Loucy (cell line): ENCODE measurements at regions not wholly inside any gene's neighbourhood (a gene's known extent, or its start where the extent isn't known, plus 50 kb on each side); places are given as distances from the start of the nearest gene placed in this dataset.

ENCODE experiments used
- H2AFZ ChIP-seq: fragments of 200-600 bp; sonication (generic); 2 replicates; pipeline ENCODE4 v1.6.0; 2016; ENCODE audit warnings: antibody characterized with exemption, mild to moderate bottlenecking, low read length, moderate library complexity
- H3F3A ChIP-seq: fragments of 200-600 bp; 2 replicates; pipeline ENCODE4 v1.6.0; 2016; ENCODE audit warnings: antibody characterized with exemption, low read depth, mild to moderate bottlenecking
- H3K27me3 ChIP-seq: fragments of 200-600 bp; sonication (generic); 2 replicates; pipeline ENCODE4 v1.6.1; 2014; ENCODE audit warnings: low read length, mild to moderate bottlenecking; ENCODE audit not compliant: insufficient read depth, poor library complexity, severe bottlenecking
- H3K36me3 ChIP-seq: fragments of 200-600 bp; sonication (generic); 2 replicates; pipeline ENCODE4 v1.6.1; 2016; ENCODE audit warnings: low read length; ENCODE audit not compliant: insufficient read depth
- H3K4me1 ChIP-seq: fragments of 200-600 bp; sonication (generic); 2 replicates; pipeline ENCODE4 v1.5.1; 2014; ENCODE audit warnings: low read length, mild to moderate bottlenecking; ENCODE audit not compliant: insufficient read depth, poor library complexity, severe bottlenecking
- H3K4me2 ChIP-seq: fragments of 200-600 bp; sonication (generic); 2 replicates; pipeline ENCODE4 v1.6.0; 2014; ENCODE audit warnings: antibody characterized with exemption, low read length, low read depth, mild to moderate bottlenecking; ENCODE audit not compliant: poor library complexity, severe bottlenecking
- H3K4me3 ChIP-seq: fragments of 200-600 bp; sonication (generic); 2 replicates; pipeline ENCODE4 v1.5.1; 2014; ENCODE audit warnings: low read length, mild to moderate bottlenecking, mixed read lengths; ENCODE audit not compliant: poor library complexity, severe bottlenecking
- H3K79me2 ChIP-seq: fragments of 200-600 bp; sonication (generic); 2 replicates; pipeline ENCODE4 v1.6.1; 2014; ENCODE audit warnings: low read length; ENCODE audit not compliant: insufficient read depth
- H3K9ac ChIP-seq: fragments of 200-600 bp; sonication (generic); 2 replicates; pipeline ENCODE4 v1.6.0; 2014; ENCODE audit warnings: mild to moderate bottlenecking, low read depth, low read length, moderate library complexity; ENCODE audit not compliant: poor library complexity, severe bottlenecking
- H3K9me2 ChIP-seq: fragments of 200-600 bp; sonication (generic); replicated peaks from 2 replicates; pipeline ENCODE4 v1.6.1; 2016; ENCODE audit warnings: low read depth, low read length, mixed read lengths
- H3K9me3 ChIP-seq: fragments of 200-600 bp; sonication (generic); 2 replicates; pipeline ENCODE4 v1.6.1; 2014; ENCODE audit warnings: mild to moderate bottlenecking, antibody characterized with exemption, low read length, low read depth; ENCODE audit not compliant: insufficient read depth
- H4K20me1 ChIP-seq: fragments of 200-600 bp; sonication (generic); 2 replicates; pipeline ENCODE4 v1.6.0; 2014; ENCODE audit warnings: antibody characterized with exemption, low read length, mild to moderate bottlenecking; ENCODE audit not compliant: insufficient read depth, poor library complexity, severe bottlenecking
- EZH2phosphoT487 ChIP-seq: fragments of 200-600 bp; IDR thresholded peaks from 2 replicates; pipeline ENCODE4 v1.6.1; 2018; ENCODE audit warnings: antibody characterized with exemption, mild to moderate bottlenecking, moderate library complexity, borderline replicate concordance
- TF ChIP-seq, protein P1 (sequence below): fragments of 200-600 bp; sonication (generic); conservative IDR thresholded peaks from 2 replicates; pipeline ENCODE4 v1.5.1; 2014; ENCODE audit warnings: mild to moderate bottlenecking, antibody characterized with exemption, low read length

DNA sequence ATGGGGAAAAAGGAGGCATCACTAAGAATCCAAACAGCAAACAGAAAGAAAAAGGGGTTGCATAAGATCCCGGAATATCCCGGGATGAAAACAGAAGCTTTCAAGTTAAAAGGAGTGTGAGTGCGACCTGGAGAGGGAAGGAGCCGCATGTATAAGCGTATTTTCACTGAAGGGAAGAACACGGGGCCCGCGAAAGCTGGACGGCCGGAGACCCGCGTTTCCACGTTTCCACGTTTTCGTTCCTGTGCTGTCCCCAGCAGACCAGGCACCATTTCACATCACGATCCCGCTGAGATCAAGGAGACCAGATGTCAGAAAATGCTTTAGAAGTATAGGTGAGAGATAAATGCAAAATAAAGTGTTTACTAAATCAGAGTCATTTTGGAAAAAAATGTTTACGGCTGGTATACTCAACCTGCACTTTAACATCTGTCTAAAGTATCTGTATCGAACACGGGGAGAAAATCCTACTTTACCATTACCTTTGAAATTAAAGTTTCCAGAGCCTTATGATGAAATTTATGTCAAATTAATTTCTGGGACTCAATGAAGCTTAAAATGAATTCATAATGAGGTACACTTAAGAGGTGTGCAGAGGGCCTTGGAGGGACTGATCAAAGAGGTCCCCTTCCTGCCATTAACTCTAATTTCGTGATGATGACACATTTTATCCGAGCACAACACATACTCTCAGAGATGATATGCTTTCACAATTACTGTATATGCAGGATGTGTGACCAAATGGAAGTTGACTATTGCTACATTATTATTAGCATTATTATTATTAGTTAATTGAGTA lies 71.0 kb upstream of the SALL3 start:
- Histone ChIP-seq H3F3A (no peaks in the 10 kb centered on the region), H3K79me2 (no peaks in the 10 kb centered on the region), H3K4me1 (no peaks in the 10 kb centered on the region), H3K27me3 (no peaks in the 10 kb centered on the region), H3K4me2 (no peak overlapping the region), H3K9ac (no peak overlapping the region), H3K9me3 (peaks cover 14% of the 10 kb centered on the region; the same call in 1 of the 2 replicates), H3K9me2 (no peaks in the 10 kb centered on the region), H2AFZ (no peak overlapping the region), H3K4me3 (no peak overlapping the region), H4K20me1 (no peaks in the 10 kb centered on the region), H3K36me3 (no peaks in the 10 kb centered on the region)
- TF ChIP-seq, protein P1, sequence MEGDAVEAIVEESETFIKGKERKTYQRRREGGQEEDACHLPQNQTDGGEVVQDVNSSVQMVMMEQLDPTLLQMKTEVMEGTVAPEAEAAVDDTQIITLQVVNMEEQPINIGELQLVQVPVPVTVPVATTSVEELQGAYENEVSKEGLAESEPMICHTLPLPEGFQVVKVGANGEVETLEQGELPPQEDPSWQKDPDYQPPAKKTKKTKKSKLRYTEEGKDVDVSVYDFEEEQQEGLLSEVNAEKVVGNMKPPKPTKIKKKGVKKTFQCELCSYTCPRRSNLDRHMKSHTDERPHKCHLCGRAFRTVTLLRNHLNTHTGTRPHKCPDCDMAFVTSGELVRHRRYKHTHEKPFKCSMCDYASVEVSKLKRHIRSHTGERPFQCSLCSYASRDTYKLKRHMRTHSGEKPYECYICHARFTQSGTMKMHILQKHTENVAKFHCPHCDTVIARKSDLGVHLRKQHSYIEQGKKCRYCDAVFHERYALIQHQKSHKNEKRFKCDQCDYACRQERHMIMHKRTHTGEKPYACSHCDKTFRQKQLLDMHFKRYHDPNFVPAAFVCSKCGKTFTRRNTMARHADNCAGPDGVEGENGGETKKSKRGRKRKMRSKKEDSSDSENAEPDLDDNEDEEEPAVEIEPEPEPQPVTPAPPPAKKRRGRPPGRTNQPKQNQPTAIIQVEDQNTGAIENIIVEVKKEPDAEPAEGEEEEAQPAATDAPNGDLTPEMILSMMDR = no peak
- no peak for TF ChIP-seq EZH2phosphoT487

DNA sequence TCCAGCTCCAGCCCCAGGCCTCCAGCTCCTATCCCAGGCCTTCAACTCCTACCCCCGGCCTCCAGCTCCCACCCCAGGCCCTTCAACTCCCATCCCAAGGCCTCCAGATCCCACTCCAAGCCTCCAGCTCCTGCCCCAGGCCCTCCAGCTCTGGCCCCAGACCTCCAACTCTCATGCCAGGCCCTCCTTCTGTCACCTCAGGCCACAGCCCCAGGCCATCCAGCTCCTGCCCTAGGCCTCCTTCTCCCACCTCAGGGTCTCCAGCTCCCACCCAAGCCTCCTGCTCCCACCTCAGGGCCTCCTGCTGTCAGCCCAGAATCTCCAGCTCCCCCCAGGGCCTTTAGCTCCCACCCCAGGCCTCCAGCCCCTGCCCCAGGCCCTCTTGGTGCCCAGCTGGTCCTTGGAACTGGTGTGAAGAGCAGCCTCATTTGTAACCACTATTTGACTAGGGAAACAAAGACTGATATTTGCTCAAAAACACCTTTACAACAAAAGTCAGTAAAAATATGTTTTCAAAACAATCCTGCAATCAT lies 67.8 kb upstream of the SALL3 start:
- Histone ChIP-seq H3K79me2 (no peaks in the 10 kb centered on the region), H3K9ac (no peak overlapping the region), H3K4me3 (no peak overlapping the region), H3F3A (no peaks in the 10 kb centered on the region), H4K20me1 (no peaks in the 10 kb centered on the region), H3K4me1 (no peaks in the 10 kb centered on the region), H2AFZ (no peak overlapping the region), H3K4me2 (no peak overlapping the region), H3K9me2 (no peaks in the 10 kb centered on the region), H3K9me3 (peaks cover 24% of the 10 kb centered on the region; the same call in 1 of the 2 replicates), H3K27me3 (no peaks in the 10 kb centered on the region), H3K36me3 (no peaks in the 10 kb centered on the region)
- TF ChIP-seq, protein P1 = no peak
- TF ChIP-seq EZH2phosphoT487 = no peak

DNA sequence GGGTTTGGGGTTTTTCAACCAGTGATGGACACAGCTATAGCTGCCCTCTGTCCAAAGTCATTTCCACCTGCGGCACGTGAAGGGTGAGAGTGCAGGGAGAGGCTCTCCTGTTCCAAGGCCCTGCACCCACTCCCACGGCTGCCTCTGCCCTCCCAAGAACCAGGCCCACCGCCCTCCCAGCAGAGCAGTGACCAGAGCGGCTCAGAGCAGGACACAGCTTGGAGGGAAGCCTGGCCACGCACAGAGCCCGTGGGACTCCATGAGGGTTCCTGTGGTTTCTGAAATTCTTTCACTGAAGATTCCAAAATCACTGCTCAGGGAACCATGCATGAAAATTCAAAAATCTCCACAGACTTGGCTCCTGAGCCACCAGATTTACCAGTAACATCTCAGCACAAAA lies 67.3 kb upstream of the SALL3 start:
- Histone ChIP-seq H3K4me2 (no peak overlapping the region), H3K36me3 (no peaks in the 10 kb centered on the region), H3K4me3 (no peak overlapping the region), H3K9me2 (no peaks in the 10 kb centered on the region), H3K27me3 (no peaks in the 10 kb centered on the region), H3K9ac (no peak overlapping the region), H3K4me1 (no peaks in the 10 kb centered on the region), H4K20me1 (no peaks in the 10 kb centered on the region), H3K79me2 (no peaks in the 10 kb centered on the region), H3F3A (no peaks in the 10 kb centered on the region), H3K9me3 (peaks cover 24% of the 10 kb centered on the region; the same call in 1 of the 2 replicates), H2AFZ (no peak overlapping the region)
- TF ChIP-seq EZH2phosphoT487 = no peak
- TF ChIP-seq, protein P1 = no peak
